SK-N-SH treated with all-trans-retinoic acid at 6 μM for 48 hours (cell line): ENCODE measurements at regions not wholly inside any gene's neighbourhood (a gene's known extent, or its start where the extent isn't known, plus 50 kb on each side); places are given as distances from the start of the nearest gene placed in this dataset.

Experiments
- PPARA ChIP-seq: fragments of 250-450 bp; sonication (Bioruptor Pico); IDR thresholded peaks from 2 replicates; pipeline ENCODE4 v1.5.0; 2020; ENCODE audit warnings: mild to moderate bottlenecking, borderline replicate concordance
- TOX ChIP-seq: fragments of 250-450 bp; sonication (Bioruptor Pico); IDR thresholded peaks from 2 replicates; pipeline ENCODE4 v1.8.0; 2021; ENCODE audit warnings: mild to moderate bottlenecking, moderate library complexity, borderline replicate concordance
- ZC3H10 ChIP-seq: fragments of 250-450 bp; sonication (Bioruptor Pico); IDR thresholded peaks from 2 replicates; pipeline ENCODE4 v1.5.1; 2021; ENCODE audit warnings: mild to moderate bottlenecking, moderate library complexity
- ZFP30 ChIP-seq: fragments of 450-650 bp; formaldehyde crosslinking; IDR thresholded peaks from 2 replicates; pipeline ENCODE4 v1.5.0; 2022; ENCODE audit warnings: mild to moderate bottlenecking, moderate library complexity
- ZNF565 ChIP-seq: fragments of 450-650 bp; formaldehyde crosslinking; conservative IDR thresholded peaks from 2 replicates; pipeline ENCODE4 v1.5.0; 2020; ENCODE audit warnings: low read depth, mild to moderate bottlenecking, moderate library complexity
- TF ChIP-seq, protein P1 (sequence below): fragments of 250-450 bp; sonication (Bioruptor Pico); IDR thresholded peaks from 2 replicates; pipeline ENCODE4 v1.5.1; 2020; ENCODE audit warnings: low read depth, mild to moderate bottlenecking, moderate library complexity
- TF ChIP-seq, protein P2 (sequence below): fragments of 250-450 bp; sonication (Bioruptor Pico); IDR thresholded peaks from 2 replicates; pipeline ENCODE4 v1.8.0; 2021; ENCODE audit warnings: low read depth, mild to moderate bottlenecking, moderate library complexity, borderline replicate concordance
- TF ChIP-seq, protein P3 (sequence below): fragments of 250-450 bp; sonication (Bioruptor Pico); IDR thresholded peaks from 2 replicates; pipeline ENCODE4 v1.8.0; 2020; ENCODE audit warnings: mild to moderate bottlenecking, moderate library complexity, borderline replicate concordance

DNA sequence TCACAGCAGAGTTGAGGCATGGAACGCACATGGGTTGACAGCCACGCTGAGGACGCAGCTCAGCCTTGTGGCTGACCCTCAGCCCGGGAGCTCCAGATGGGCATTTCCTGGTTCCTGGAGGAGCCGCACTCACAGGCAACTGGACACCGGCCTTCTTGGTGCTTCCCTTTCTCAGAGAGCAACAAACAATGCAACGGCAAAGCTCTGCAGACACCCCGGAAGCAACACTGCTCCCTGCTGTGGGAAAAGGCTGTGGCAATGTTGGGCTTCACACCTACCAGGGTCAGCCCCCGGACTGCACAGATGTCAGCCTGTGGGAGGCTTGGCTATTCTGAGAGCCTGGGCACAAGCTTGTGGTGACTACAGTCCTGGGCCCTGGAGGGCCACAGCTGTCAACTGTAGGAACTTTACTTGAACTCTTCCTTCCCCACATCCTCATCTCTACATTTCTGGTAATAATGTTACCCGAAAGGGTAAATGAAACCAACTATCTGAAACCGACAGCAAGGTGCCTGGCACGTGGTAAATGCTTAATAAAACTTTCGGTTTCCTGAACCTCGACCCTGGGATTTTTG, 597.5 kb upstream of the MKI67 start:
- TF ChIP-seq ZC3H10 (CRISPR knock-in tag) (no peak), TOX (CRISPR knock-in tag) (no peak), ZNF565 (CRISPR knock-in tag) (no peak), ZFP30 (no peak), PPARA (CRISPR knock-in tag) (no peak)
- TF ChIP-seq, protein P1, sequence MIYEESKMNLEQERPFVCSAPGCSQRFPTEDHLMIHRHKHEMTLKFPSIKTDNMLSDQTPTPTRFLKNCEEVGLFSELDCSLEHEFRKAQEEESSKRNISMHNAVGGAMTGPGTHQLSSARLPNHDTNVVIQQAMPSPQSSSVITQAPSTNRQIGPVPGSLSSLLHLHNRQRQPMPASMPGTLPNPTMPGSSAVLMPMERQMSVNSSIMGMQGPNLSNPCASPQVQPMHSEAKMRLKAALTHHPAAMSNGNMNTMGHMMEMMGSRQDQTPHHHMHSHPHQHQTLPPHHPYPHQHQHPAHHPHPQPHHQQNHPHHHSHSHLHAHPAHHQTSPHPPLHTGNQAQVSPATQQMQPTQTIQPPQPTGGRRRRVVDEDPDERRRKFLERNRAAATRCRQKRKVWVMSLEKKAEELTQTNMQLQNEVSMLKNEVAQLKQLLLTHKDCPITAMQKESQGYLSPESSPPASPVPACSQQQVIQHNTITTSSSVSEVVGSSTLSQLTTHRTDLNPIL, result no peak
- TF ChIP-seq, protein P2, sequence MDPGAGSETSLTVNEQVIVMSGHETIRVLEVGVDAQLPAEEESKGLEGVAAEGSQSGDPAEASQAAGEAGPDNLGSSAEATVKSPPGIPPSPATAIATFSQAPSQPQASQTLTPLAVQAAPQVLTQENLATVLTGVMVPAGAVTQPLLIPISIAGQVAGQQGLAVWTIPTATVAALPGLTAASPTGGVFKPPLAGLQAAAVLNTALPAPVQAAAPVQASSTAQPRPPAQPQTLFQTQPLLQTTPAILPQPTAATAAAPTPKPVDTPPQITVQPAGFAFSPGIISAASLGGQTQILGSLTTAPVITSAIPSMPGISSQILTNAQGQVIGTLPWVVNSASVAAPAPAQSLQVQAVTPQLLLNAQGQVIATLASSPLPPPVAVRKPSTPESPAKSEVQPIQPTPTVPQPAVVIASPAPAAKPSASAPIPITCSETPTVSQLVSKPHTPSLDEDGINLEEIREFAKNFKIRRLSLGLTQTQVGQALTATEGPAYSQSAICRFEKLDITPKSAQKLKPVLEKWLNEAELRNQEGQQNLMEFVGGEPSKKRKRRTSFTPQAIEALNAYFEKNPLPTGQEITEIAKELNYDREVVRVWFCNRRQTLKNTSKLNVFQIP (CRISPR knock-in tag), result no peak
- TF ChIP-seq, protein P3, sequence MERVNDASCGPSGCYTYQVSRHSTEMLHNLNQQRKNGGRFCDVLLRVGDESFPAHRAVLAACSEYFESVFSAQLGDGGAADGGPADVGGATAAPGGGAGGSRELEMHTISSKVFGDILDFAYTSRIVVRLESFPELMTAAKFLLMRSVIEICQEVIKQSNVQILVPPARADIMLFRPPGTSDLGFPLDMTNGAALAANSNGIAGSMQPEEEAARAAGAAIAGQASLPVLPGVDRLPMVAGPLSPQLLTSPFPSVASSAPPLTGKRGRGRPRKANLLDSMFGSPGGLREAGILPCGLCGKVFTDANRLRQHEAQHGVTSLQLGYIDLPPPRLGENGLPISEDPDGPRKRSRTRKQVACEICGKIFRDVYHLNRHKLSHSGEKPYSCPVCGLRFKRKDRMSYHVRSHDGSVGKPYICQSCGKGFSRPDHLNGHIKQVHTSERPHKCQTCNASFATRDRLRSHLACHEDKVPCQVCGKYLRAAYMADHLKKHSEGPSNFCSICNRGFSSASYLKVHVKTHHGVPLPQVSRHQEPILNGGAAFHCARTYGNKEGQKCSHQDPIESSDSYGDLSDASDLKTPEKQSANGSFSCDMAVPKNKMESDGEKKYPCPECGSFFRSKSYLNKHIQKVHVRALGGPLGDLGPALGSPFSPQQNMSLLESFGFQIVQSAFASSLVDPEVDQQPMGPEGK, result no peak
